CD14-positive monocyte (primary cell): ENCODE measurements at regions not wholly inside any gene's neighbourhood (a gene's known extent, or its start where the extent isn't known, plus 50 kb on each side); places are given as distances from the start of the nearest gene placed in this dataset.

Source experiments
- DNase-seq, 3 donors: peaks; one replicate each; pipeline ENCODE4 v3.0.0-alpha.2; 2011 to 2022
- H2AFZ ChIP-seq: 2 replicates; pipeline ENCODE4 v1.6.0; 2012; ENCODE audit warnings: mild to moderate bottlenecking, low read depth, low read length, inconsistent platforms; ENCODE audit not compliant: insufficient read depth, poor library complexity, severe bottlenecking
- H3K27ac ChIP-seq, 2 donors: 1 replicate in 1 of 2; 2 replicates in 1 of 2; pipeline ENCODE4 v1.5.1; 2012 to 2013; ENCODE audit warnings: low read length in 2 of 2, control low read depth in 1 of 2, inconsistent platforms in 1 of 2, low read depth in 1 of 2, mild to moderate bottlenecking in 1 of 2
- H3K27me3 ChIP-seq, 2 donors: one replicate each; pipeline versions ENCODE4 v1.6.0 to v1.6.1; 2011 to 2013; ENCODE audit warnings: low read length in 2 of 2; ENCODE audit not compliant: control insufficient read depth in 2 of 2, insufficient read depth in 2 of 2
- H3K36me3 ChIP-seq, 2 donors: replicated peaks in 1 of 2; 1 replicate in 1 of 2; 2 replicates in 1 of 2; pipeline versions ENCODE4 v1.5.1 to v1.6.1; 2012 to 2013; ENCODE audit warnings: low read length in 2 of 2, control low read depth in 1 of 2, inconsistent platforms in 1 of 2, mild to moderate bottlenecking in 1 of 2; ENCODE audit not compliant: insufficient read depth in 2 of 2, control insufficient read depth in 1 of 2
- H3K4me1 ChIP-seq, 2 donors: 1 replicate in 1 of 2; 2 replicates in 1 of 2; pipeline versions ENCODE4 v1.5.1 to v1.6.1; 2012 to 2013; ENCODE audit warnings: low read length in 2 of 2, control low read depth in 1 of 2, inconsistent platforms in 1 of 2, mild to moderate bottlenecking in 1 of 2, moderate library complexity in 1 of 2; ENCODE audit not compliant: insufficient read depth in 2 of 2, control insufficient read depth in 1 of 2
- H3K4me2 ChIP-seq: replicated peaks from 2 replicates; pipeline ENCODE3; 2012; ENCODE audit warnings: low read length, moderate library complexity, mild to moderate bottlenecking; ENCODE audit not compliant: poor library complexity, severe bottlenecking; ENCODE audit errors: extremely low read depth
- H3K4me3 ChIP-seq, 3 experiments: fragments of 200-600 bp in 1 of 3; sonication (generic) in 1 of 3; replicated peaks in 1 of 3; 1 replicate in 2 of 3; 2 replicates in 1 of 3; pipeline ENCODE4 v1.5.1; 2011 to 2013; ENCODE audit warnings: low read length in 3 of 3, mild to moderate bottlenecking in 3 of 3, control low read depth in 2 of 3, low read depth in 2 of 3, inconsistent platforms in 1 of 3, moderate library complexity in 1 of 3
- H3K79me2 ChIP-seq: 2 replicates; pipeline ENCODE4 v1.6.0; 2012; ENCODE audit warnings: mild to moderate bottlenecking, control low read depth, inconsistent platforms, low read length, moderate library complexity; ENCODE audit not compliant: insufficient read depth
- H3K9ac ChIP-seq: 2 replicates; pipeline ENCODE4 v1.6.0; 2017; ENCODE audit warnings: low read length, mild to moderate bottlenecking; ENCODE audit not compliant: insufficient read depth, poor library complexity, severe bottlenecking
- H3K9me3 ChIP-seq, 2 donors: replicated peaks in 1 of 2; 1 replicate in 1 of 2; 2 replicates in 1 of 2; pipeline versions ENCODE4 v1.5.1 to v1.6.1; 2012 to 2013; ENCODE audit warnings: low read length in 2 of 2, control low read depth in 1 of 2; ENCODE audit not compliant: control insufficient read depth in 1 of 2, insufficient read depth in 1 of 2
- H4K20me1 ChIP-seq: 2 replicates; pipeline ENCODE4 v1.6.0; 2012; ENCODE audit warnings: mild to moderate bottlenecking, low read length, control low read depth, moderate library complexity; ENCODE audit not compliant: insufficient read depth
- H3K27ac Mint-ChIP-seq, 7 donors: one replicate each; pipeline ENCODE4 v1.8.0; 2020; ENCODE audit warnings: mild to moderate bottlenecking in 7 of 7, mixed read lengths in 7 of 7, moderate library complexity in 6 of 7, inconsistent platforms in 2 of 7
- H3K27me3 Mint-ChIP-seq, 3 donors: one replicate each; pipeline ENCODE4 v1.8.0; 2021 to 2022; ENCODE audit warnings: low read depth in 3 of 3, mild to moderate bottlenecking in 3 of 3, mixed read lengths in 3 of 3, moderate library complexity in 3 of 3, inconsistent platforms in 1 of 3
- H3K36me3 Mint-ChIP-seq, 2 donors: one replicate each; pipeline ENCODE4 v1.8.0; 2020; ENCODE audit warnings: mixed read lengths in 2 of 2, inconsistent platforms in 1 of 2, mild to moderate bottlenecking in 1 of 2
- H3K4me1 Mint-ChIP-seq: one replicate; pipeline ENCODE4 v1.8.0; 2020; ENCODE audit warnings: mild to moderate bottlenecking, mixed read lengths
- H3K4me3 Mint-ChIP-seq, 2 donors: one replicate each; pipeline ENCODE4 v1.8.0; 2020; ENCODE audit warnings: mild to moderate bottlenecking in 2 of 2, mixed read lengths in 2 of 2, moderate library complexity in 1 of 2
- H3K9me3 Mint-ChIP-seq, 7 donors: one replicate each; pipeline ENCODE4 v1.8.0; 2020 to 2022; ENCODE audit warnings: mixed read lengths in 7 of 7, mild to moderate bottlenecking in 6 of 7, moderate library complexity in 6 of 7, inconsistent platforms in 2 of 7
- WGBS: methylation state at CpG from one replicate; pipeline ENCODE4 v1.1.5; 2013; ENCODE audit warnings: missing lambda C conversion rate; ENCODE audit not compliant: insufficient coverage; 5-methylcytosine and 5-hydroxymethylcytosine counted together
- intact Hi-C, 2 donors: fragments of 100-400 bp; cut with micrococcal nuclease; formaldehyde crosslinking; loops; one replicate each; pipeline versions ENCODE4 v1.15.0 to v1.15.1; 2023
- TF ChIP-seq, protein P1 (sequence below): fragments of 200-600 bp; IDR thresholded peaks from one replicate; pipeline ENCODE4 v1.8.0; 2022; ENCODE audit warnings: antibody characterized with exemption, mild to moderate bottlenecking

DNA sequence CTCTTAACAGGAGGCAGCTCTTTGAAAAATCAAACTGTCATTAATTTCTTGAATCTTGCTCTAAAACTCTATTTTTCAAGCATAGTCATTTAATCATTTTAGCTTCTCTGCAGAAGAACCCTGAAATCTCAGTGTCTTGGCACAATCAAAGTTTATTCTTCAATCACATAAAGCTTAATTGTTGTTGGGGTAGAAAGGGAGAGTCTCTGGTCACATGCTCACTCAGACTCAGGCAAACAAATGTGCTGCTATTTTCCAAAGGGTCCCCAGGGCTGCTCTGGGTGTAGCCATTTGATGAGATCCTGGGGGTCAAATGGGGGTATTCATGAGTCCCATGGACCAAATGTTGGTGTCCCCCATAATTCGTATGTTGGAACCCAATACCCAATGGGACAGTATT is 114.8 kb downstream of the MSX2 start:
- peaks cover 6 to 9% (median 6%) of the 10 kb centered on the region in 3 donors for H3K27me3 Mint-ChIP-seq
- H3K27ac ChIP-seq: no peak overlapping the region

DNA sequence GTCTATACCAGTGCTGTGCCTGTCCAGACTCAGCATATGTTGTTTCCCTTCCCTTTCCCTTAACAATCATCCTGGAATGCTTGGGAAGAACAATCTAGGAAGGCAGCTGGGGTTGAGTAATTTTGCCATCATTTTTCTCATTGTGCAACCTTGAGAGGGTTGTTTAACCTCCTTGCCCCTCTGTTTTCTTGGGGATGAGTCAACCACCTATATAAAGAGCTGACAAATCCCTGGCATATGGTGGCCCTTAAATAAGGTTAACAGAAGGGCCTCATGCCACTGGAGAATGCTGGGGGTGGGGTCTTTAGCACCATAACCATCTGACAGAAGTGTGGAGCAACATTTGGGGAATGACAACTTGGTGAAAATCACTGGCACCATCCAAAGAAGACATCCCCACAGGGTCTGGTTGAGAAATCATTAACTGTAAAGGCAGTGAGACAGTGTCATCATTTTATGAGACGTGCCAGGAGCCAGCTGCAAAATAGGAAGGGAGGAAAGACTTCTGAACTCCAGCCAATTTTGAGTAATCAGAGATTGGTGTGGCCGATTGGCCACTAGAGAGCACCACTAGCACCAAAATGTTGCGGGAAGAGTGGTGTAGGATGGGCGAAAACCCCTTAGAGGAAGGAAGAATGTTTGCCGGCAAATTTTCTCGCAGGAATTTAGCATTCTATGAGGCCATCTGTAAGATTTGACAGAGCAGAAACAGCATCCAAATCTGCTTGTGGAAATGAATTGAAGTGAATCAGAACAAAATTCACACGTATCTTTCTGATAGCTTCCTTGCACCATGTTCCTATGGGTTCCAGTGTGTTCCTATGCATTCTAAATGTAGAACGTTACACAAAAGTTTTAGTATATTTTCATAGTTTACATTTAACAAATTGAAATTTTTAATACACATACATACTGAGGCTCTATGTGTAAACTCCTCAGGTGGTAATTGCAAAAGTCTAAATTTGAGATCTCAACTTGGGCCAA is 113.8 kb downstream of the MSX2 start:
- no peak overlapping the region for H2AFZ ChIP-seq
- TF ChIP-seq, protein P1, sequence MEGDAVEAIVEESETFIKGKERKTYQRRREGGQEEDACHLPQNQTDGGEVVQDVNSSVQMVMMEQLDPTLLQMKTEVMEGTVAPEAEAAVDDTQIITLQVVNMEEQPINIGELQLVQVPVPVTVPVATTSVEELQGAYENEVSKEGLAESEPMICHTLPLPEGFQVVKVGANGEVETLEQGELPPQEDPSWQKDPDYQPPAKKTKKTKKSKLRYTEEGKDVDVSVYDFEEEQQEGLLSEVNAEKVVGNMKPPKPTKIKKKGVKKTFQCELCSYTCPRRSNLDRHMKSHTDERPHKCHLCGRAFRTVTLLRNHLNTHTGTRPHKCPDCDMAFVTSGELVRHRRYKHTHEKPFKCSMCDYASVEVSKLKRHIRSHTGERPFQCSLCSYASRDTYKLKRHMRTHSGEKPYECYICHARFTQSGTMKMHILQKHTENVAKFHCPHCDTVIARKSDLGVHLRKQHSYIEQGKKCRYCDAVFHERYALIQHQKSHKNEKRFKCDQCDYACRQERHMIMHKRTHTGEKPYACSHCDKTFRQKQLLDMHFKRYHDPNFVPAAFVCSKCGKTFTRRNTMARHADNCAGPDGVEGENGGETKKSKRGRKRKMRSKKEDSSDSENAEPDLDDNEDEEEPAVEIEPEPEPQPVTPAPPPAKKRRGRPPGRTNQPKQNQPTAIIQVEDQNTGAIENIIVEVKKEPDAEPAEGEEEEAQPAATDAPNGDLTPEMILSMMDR: no peak
- intact Hi-C loops: no loop called here
- H3K27ac ChIP-seq: no peak overlapping the region
- H3K4me1 Mint-ChIP-seq: no peaks in the 10 kb centered on the region
- no peaks in the 10 kb centered on the region for H3K36me3 ChIP-seq
- peaks cover 0 to 3% (median 0%) of the 10 kb centered on the region in 7 donors for H3K9me3 Mint-ChIP-seq
- H3K4me3 ChIP-seq: no peak overlapping the region
- no peaks in the 10 kb centered on the region for H3K36me3 Mint-ChIP-seq
- peaks cover 6 to 9% (median 6%) of the 10 kb centered on the region in 3 donors for H3K27me3 Mint-ChIP-seq
- peaks cover 0 to 4% of the 10 kb centered on the region in 2 donors for H3K27me3 ChIP-seq
- H3K9ac ChIP-seq: no peak overlapping the region
- H3K4me3 Mint-ChIP-seq: no peak overlapping the region
- no peaks in the 10 kb centered on the region for H4K20me1 ChIP-seq
- no peaks in the 10 kb centered on the region for H3K4me1 ChIP-seq
- H3K9me3 ChIP-seq: no peaks in the 10 kb centered on the region
- 22% methylated on average over 3 of the region's 8 CpGs for WGBS
- H3K27ac Mint-ChIP-seq: no peak overlapping the region
- no peak overlapping the region for H3K4me2 ChIP-seq
- DNase-seq: no peak
- H3K79me2 ChIP-seq: no peaks in the 10 kb centered on the region

More for the DNA sequence above, 114.8 kb downstream of the MSX2 start:
- 100% methylated on average over 1 of the region's 1 CpG for WGBS
- intact Hi-C loops: no loop called here
- Histone ChIP-seq H3K4me2 (no peak overlapping the region), H3K9me3 (no peaks in the 10 kb centered on the region), H2AFZ (no peak overlapping the region), H3K4me1 (no peaks in the 10 kb centered on the region), H3K9ac (no peak overlapping the region), H3K36me3 (no peaks in the 10 kb centered on the region), H3K27me3 (peaks cover 0 to 4% of the 10 kb centered on the region in 2 donors), H3K79me2 (no peaks in the 10 kb centered on the region), H3K4me3 (no peak overlapping the region), H4K20me1 (no peaks in the 10 kb centered on the region)
- H3K36me3 Mint-ChIP-seq: no peaks in the 10 kb centered on the region
- no peak for DNase-seq
- H3K4me1 Mint-ChIP-seq: no peaks in the 10 kb centered on the region
- TF ChIP-seq, protein P1: no peak
- H3K9me3 Mint-ChIP-seq: peaks cover 0 to 3% (median 0%) of the 10 kb centered on the region in 7 donors
- H3K27ac Mint-ChIP-seq: no peak overlapping the region
- no peak overlapping the region for H3K4me3 Mint-ChIP-seq
